Myocyte (in vitro differentiated cells): ENCODE measurements at regions not wholly inside any gene's neighbourhood (a gene's known extent, or its start where the extent isn't known, plus 50 kb on each side); places are given as distances from the start of the nearest gene placed in this dataset.
A peak's percentile ranks its signal among the peaks of the same experiment; 100 is the strongest.

Source experiments
- DNase-seq: peaks from one replicate; pipeline ENCODE4 v3.0.0-alpha.2; 2012; ENCODE audit warnings: low read depth

DNA sequence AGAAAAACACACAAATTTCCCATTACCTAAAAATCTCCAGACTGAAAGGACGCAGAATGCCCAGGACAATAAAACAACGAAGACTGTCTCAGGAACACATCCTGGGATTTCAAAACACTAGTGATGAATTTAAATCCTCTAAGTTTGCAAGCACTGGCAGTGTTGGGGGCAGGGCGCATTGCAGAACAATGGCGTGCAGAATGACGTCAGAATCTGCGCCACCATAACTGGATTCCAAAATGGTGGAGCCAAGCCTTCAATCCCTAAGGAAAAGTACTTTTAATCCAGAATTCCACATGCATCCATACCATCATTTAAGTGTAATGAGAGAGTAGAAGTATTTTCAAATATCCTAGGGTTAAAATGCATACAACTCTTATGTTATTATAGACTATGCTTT is 679.1 kb downstream of the TRIML1 start:
- no peak for DNase-seq

- DNase-seq: no peak
Measured at GRCh38 chr4:188819233-188819632, 680.0 kb downstream of the TRIML1 start.

- no peak for DNase-seq
Measured at GRCh38 chr4:188821500-188821899, 682.3 kb downstream of the TRIML1 start.

- no peak for DNase-seq
Measured at GRCh38 chr4:188822698-188823097, 683.5 kb downstream of the TRIML1 start.

- DNase-seq: no peak
Measured at GRCh38 chr4:188824553-188824952, 685.3 kb downstream of the TRIML1 start.

DNA sequence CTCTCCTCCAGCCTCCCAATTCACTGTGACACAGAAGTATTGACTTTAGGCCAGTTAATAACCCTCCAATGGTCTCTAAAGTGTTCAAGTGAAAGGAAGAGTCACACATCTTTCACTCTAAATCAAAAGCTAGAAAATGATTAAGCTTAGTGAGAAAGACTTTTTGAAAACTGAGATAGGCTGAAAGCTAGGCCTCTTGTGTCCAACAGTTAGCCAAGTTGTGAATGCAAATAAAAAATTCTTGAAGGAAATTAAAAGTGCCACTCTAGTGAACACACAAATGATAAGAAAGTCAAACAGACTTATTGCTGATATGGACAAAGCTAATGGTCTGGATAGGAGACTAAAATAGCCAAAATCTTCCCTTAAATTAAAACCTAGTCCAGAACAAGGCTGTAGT is 687.2 kb downstream of the TRIML1 start:
- no peak for DNase-seq

DNA sequence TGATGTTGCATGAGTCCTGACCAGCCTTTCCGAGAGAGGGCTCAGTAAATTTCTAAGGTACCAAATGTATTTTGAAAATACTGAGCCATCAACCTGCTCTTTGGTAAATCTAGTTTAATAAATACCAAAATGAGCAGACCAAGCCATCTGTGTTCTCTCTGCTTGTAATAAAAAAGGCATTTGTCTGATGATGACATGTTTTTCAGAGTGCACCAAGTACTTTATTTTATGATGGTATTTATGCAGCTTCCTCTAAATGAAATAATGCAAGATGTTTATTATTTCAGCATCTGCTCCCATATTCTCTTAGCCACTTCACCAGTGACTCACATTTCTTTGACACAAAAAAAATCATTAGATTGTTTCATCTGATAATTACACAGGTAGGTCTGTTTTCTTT is 700.5 kb downstream of the TRIML1 start:
- no peak for DNase-seq

DNA sequence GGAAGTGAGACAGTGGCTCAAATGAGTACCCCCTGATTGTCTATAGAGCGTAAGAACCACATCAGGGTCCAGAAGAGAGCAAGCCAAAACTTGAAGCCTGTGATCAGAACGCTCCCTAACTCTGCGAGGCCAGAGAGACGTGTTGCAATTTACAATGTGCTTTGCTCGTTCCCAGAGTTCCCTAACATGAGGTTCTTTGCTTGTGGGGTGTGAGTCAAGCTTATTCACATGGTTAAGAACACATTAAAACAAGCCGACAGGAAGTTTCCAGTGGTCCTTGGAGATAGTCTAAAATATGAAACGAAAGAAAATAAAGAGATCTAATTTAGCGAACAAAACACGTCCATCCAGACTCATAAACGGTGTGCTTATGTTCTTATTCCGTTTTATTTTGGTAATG is 702.3 kb downstream of the TRIML1 start:
- peak; percentile 28 for DNase-seq

- DNase-seq: peak; percentile 15
Measured at GRCh38 chr4:188854436-188854835, 715.2 kb downstream of the TRIML1 start.

DNA sequence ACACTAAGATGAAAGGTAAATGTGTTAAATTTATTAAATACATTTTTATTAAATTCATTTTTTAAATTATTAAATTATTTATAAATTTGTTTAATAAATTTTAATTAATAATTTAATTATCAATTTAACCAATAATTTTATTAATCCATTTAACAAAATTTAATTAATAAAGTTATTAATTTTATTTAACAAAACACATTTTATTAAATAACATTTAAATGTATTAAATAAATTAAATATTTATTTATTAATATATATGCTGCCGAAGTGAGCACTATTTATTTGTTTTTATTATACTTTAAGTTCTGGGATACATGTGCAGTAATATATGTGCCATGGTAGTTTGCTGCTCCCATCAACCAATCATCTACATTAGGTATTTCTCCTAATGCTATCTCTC is 719.5 kb downstream of the TRIML1 start:
- DNase-seq: no peak

DNA sequence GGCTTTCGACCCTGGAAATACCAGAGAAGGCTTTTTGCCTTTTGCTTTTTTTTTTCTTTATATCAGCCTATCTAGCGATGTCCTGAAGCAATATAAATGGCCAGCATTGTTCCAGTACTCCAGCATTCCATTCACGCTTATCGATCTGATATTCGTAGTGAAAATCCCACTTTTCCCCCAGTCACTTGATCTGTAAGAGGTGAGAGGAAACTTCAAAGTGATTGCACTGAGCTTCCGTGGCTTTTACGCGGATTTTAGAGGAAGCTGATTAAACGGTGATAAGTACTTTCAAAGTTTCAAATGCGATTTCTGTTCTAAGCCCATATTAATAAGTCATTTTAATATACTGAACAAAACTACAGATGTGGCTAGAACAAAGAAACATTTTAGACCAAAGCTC is 725.5 kb downstream of the TRIML1 start:
- DNase-seq: no peak

- DNase-seq: no peak
Measured at GRCh38 chr4:188867796-188868195, 728.6 kb downstream of the TRIML1 start.

DNA sequence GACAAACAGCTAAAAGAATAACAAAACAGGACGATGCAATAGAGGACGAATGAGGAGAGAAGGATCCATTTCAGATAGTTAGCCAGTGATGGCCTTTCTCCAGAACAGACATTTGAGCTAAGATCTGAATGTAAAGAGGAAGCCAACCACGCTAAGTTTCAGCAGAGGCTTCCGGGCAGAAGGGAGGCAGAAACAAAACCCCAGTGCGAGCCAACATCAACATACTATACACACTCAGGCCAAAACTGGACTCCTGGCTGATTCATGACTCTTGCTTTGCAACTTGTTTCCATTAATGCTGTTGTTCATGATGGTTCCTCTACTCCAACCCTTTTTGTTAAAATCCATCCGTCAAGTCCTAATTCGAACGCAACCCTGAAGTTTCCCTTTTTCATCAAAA is 730.3 kb downstream of the TRIML1 start:
- DNase-seq: no peak

GRCh38 chr4:188872809-188873208 is 733.6 kb downstream of the TRIML1 start:
- no peak for DNase-seq

GRCh38 chr4:188876881-188877280 is 737.6 kb downstream of the TRIML1 start:
- DNase-seq: no peak

DNA sequence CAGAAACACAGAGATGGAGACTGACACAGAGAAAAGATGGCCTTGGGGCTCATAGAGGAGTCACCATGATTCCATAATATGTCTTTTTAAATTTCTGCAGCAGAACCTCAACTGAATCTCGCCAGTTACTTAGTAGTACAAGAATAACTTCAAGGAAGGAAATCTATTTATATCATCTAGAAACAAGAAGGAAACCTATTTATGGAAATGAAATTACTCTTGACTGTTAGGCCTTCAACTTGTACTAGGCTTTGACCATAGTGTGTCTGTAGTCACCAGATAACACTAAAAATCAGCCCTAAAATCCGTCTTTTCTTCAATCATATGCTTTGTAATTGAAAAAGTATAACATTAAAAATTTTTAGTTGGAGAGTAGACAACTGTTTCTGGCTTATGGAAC is 740.4 kb downstream of the TRIML1 start:
- peak; percentile 13 for DNase-seq

DNA sequence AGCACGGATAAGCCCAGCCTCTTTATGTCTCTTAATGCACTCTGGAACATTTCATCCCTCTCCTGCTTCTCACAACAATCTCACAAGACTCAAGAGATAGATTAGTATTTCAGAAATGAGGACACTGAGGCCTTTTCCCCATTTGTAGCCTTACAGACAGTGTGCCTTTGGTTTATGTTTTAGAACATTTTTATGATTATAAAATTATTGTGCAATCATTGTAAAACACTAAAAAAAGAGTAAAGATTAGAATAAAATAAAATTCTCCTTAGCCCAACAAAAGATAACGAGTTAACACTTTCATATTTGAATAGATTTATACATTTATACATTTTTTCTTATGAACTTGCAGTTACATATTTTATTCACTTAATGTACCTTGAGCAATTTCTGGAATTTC is 748.7 kb downstream of the TRIML1 start:
- no peak for DNase-seq

- no peak for DNase-seq
Measured at GRCh38 chr4:188892837-188893236, 753.6 kb downstream of the TRIML1 start.

DNA sequence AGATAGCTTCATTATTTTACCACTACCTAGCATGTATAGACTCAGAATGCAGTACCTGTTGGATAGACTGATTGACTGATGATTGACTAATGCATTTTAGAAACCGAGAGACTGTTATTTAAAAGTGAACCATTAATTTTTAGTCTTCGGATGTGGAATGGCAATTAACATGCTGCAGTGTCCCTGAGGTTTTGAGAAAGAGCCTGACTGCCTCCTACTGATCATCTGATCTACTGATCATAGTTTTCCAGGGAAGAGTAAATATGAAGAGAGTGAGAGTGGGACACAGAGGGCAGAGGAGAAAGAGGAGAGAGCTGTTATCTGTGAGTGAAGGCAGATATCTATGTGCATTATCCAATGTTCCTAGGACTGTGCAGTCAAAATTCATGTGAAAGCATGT is 764.7 kb downstream of the TRIML1 start:
- DNase-seq: no peak

DNA sequence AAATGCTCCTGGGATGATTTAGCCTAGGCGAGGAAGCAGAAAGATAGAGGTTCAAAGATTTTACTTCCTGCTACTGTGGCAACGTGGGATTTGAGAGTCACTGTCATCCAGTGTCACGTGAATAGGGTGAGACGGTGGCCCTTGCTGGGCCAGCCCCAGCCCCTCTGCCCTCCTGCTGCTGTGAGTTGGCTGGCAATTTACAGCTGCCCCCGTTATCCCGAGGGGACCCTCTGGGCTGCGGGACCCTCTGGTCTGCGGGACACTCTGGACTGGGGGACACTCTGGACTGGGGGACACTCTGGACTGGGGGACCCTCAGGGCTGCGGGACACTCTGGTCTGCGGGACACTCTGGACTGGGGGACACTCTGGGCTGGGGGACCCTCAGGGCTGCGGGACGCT is 765.4 kb downstream of the TRIML1 start:
- DNase-seq: no peak

DNA sequence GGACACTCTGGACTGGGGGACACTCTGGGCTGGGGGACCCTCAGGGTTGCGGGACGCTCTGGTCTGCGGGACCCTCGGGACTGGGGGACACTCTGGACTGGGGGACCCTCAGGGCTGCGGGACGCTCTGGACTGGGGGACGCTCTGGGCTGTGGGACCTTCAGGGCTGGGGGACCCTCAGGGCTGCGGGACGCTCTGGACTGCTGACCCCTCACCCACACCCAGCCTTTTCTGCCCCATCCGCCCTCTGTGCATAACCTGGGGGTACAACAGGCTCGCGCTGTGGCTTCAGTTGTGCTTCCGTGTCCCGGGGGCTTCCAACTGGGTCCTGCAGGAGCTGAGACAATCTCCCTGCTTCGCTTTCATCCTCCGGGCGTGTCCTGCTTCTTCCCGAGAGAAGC is 766.0 kb downstream of the TRIML1 start:
- no peak for DNase-seq

DNA sequence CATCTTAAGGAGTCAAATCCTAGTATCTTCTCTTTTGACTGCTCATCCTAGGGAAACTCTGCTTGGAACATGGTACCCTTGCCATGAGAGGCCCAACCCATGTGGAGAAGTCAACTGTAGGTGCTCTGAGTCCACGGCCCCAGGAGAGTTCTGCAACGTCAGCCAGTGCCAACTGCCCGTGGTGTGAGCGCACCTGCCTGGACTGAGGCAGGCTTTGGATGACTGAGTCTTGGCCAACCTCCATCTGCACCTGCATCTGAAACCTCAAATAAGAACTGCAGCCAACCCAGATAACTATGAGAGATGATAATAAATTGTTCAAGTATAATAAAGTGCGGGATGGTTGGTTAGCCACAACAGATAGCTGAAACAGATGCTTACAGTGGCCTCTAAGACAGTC is 772.0 kb downstream of the TRIML1 start:
- peak; percentile 40 for DNase-seq

GRCh38 chr4:188911707-188912106 is 772.5 kb downstream of the TRIML1 start:
- DNase-seq: no peak

GRCh38 chr4:188915175-188915574 is 775.9 kb downstream of the TRIML1 start:
- no peak for DNase-seq
